Right hindlimb (tissue), 1 donor: ENCODE measurements at regions not wholly inside any gene's neighbourhood (a gene's known extent, or its start where the extent isn't known, plus 50 kb on each side); places are given as distances from the start of the nearest gene placed in this dataset.
"Not testable (repeated sequence)": the region's sequence is repeated elsewhere in the genome, so short reads cannot be mapped to it uniquely, and the experiment has no call there.

Experiments used
- DNase-seq: peaks from one replicate; pipeline ENCODE4 v3.0.0-alpha.2; 2018

DNA sequence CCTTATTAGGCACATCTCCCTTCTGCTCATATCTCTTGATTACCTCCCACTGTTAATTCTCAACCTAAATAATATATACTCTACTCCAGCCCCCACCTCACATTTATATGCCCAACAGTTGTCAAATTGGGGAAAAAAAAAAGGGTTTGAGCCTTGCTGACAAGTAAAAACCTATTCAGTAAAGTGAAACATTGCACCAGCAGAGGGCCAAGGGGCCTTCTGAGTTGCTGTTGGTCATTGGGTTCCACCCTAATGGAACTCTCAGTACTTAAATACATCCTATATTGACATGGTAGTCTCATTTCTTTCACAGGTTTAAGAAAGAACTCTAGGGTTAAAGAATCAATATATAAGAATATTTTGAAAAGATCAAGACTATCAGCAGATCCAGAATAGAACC, 362.2 kb downstream of the SMARCA1 start:
- no peak for DNase-seq

DNA sequence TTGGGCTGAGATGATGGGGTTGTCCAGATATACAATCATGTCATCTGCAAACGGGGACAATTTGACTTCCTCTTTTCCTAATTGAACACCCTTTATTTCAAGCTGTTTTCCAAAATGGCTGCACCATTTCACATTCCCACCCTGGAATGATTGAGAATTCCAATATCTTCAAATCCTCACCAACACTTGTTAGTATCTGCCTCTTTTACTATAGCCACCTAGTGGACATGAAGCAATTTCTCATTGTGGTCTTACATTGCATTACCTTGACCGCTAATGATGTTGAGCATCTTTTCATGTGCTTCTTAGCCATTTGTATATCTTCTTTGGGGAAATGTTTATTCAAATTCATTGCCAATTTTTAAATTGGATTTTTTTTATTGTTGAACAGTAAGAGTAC, 364.8 kb downstream of the SMARCA1 start:
- DNase-seq = no peak

DNA sequence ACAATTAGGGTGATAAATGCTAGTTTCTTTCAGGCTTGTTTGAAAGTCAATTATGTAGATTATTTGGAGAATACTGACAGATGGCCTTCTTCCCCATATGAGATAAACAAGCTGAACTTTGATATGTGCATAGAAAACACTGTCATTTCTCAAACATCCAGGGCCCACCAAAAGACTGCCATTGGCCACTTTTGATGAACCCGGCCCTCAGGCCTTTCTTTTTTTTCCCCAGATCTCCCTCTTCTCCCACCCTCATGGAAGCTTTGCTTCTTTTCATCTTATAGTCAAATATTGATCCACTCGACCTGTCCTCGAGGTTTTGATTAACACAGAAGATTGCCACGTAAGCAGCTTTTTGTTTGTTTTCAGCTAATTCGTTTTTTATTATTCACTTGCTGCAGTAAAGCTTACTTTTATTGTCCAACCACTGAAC, 377.4 kb downstream of the SMARCA1 start:
- DNase-seq = no peak

DNA sequence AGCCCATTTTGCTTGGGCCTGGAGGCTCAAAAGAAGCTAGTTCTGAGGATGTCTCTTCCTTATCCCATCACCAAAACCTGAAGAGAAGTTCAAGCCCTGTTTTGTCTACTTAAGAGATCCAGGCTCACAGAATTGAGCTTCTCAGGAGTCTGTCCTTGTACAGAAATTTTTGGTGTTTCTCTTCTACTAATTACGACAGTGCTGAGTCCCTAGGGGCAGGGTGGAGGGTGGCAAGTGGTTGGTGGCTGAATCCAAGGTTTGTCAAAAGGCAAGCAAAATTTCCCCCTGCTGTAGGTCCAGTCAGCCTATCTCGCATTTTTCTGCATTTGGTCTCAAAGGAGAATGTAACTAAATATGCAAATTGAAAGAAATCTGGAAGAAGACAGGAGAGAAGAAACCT, 377.9 kb downstream of the SMARCA1 start:
- no peak for DNase-seq

DNA sequence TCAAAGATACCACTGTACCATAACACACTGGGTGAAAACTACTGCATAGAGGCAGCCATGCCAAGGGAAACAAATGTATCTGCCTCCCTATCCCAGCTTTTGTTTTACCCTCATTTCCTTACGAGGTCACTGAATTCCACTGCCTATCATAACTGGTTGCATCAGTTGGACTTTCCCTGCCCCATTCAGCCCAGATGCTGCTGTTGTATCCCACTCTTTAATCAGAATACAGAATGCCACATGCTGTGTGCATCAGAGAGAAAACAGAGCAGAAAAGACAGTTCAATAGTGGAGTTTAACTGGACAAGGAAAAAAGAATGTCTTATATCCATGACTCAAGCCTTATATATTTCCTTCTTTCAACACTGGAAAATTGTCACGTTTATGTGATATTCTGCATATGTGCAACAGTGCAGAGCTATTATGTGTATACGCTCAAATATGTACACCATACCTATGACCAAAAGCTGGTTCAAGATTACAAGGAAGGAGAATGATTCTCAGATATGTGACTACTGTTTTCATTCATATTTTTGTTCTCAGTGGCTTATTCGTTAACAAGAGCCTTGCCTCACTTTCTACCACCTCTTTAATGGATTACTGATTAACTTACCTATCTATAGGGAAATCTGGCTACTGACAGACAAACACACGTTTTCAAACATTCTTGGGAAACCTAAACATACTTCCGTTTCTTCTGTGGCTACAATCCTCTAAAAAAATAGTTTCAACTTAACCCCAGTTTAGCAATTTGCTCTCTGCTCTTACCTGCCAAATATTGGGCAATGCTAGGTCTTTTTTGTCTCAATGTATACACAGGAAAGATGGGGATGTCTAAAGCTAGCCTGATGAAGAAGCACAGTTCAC, 378.9 kb downstream of the SMARCA1 start:
- no peak for DNase-seq

DNA sequence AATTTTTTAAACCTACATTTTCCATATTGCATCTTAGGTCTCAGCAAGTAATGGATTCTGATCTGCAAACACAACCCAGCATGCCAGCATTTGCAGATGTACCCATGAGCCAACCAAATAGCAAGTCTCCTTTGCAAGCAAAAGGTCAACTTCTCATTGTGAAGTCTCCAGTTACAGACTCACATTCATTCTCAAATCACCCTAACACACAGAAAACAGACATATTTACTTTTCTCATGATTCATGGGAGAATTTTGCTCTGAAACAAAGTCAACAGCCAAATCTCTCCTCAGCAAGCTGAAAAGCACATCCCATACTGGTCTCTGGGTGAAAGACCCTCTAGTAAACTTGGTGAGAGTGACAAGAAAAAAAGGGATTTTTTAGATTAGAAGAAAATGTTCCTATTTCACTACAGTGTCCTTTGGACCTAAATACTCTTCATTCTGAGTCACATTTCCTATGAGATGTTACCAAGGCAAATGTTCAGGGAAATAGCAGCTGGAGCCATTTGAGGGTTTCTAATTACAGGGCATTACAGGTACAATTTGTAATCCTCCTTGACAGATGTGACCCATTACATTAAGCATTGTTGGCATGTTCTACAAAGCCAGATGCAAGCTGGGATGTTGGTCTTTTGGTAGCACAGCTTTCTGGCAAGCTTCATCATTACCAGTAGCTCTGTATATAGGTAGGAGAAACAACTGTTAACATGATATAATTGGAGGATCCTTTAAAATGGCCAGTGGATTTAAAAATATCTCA, 383.3 kb downstream of the SMARCA1 start:
- DNase-seq = no peak

DNA sequence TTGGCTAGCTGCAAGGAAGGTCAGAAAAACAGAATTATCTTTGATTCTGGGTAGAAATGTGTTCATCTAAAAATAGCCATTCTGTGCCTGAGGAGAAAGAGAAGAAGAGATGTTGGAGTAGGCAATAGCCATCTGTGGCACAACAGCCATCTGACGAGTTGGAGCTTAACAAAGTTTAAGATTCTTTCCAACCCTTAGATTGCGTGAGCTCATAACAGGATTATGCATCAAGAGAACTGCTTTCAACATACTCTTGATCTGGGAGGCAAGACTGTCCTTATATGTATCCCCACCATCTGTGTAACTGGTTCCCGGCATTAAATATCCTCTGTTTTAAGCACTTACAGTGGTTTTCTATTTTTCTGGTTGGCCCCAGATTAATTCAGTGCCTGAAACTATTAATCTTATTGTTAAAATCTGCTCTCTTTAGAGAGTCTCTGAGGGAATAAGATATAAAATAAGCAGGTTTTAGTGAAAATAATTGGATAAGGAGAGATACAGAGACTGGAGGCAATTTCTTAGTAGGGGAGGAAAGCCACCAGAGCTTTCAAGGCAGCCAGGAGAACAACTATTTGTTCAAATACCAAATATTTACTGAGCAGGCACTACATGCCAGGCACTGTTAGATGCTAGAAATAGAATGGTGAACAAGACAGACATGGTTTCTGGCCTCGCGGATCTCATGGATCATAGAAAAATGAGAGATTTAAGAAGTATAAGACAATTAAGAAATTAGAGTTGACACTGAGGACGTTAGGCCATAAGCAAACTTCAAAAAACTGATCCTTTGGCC, 398.0 kb downstream of the SMARCA1 start:
- DNase-seq = no peak

DNA sequence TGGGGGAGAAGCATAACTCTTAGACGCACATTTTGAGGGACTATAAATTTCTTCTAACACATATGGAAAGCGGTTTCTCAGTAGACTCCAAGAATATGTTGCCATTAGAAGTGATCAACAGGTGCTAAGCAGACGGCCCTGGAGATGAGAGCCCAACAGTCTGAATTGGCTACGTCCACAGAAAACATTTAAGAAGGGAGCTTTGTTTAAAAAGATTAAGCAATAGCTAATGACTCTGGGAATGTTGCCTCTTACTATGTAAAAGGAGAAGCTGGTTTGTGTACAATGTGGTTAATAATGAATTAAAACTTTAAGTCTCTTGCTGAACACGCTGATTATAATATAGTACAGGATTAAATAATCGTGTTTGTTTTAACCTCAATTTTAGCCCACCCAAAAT, 399.5 kb downstream of the SMARCA1 start:
- no peak for DNase-seq

DNA sequence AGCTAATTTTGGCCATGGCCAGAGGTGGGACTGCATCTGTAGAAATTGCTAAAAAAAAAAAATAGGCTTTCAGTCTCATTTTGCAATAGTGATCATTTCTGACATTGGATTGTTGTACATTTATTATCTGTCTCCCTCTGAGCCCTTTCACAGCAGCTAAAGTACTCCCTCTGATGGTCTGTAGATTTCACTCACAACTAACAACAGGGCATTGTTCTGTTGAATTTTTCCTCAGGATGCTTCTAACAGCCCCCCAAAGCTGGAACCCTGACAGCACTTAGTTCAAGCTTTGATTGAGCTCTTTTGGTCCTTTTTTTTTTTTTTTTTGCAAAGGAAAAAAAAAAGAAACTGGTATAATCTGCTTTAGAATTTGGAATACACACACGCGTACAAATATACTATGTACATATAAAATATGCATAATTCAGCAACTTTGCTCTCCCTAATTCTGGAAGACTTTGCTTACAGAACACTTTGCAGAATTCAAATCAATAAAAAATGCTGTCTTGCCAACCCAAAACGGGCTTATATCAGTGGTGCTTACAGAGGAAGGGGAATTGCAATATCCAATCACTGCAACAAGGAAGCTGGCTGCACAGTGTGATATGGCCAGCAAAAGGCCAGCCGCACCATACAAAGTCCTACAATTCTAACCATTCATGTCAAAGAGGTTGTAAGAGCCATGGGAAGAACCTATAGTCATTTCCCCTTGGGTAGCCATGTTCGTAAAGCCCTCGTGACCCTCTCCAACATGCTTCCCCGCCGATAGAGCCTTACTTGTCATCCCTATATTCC, 406.4 kb downstream of the SMARCA1 start:
- DNase-seq = no peak

DNA sequence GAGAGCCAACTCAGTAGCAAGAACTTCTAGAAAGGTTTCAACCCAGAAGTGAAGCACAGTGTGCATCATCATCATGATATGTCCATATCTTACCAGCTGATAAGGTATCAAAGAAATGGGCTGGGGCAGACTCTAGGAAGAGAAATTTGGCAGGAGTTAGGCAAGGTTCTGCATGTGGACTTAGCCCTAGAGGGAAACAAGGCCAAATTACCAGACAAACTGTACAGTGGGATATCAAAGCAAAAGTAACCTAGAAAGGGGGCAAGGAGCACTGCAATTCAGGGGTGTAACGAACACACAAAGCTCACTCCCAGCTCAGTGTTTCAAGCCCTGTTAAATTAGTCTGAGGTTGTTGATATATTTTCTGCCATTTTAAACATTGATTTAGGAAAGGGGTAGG, 407.4 kb downstream of the SMARCA1 start:
- DNase-seq = no peak

DNA sequence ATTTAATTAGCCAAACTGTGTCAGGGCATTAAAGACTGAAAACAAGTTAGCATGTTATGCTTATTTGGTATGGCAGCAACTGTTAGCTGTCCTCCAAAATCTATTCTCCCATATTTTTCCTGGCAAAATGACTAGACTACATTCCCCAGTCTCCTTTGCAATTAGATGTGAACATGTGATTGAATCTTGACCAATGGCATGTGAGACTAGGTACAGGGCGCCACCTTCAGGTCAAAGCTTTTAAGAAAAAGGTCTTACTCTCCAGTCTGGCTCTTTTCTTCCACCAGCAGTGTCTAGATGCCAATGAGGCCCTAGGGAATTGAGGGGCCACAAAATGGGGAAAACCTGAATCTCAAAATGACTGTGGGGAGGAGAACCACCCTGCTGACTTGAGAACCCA, 408.2 kb downstream of the SMARCA1 start:
- no peak for DNase-seq

DNA sequence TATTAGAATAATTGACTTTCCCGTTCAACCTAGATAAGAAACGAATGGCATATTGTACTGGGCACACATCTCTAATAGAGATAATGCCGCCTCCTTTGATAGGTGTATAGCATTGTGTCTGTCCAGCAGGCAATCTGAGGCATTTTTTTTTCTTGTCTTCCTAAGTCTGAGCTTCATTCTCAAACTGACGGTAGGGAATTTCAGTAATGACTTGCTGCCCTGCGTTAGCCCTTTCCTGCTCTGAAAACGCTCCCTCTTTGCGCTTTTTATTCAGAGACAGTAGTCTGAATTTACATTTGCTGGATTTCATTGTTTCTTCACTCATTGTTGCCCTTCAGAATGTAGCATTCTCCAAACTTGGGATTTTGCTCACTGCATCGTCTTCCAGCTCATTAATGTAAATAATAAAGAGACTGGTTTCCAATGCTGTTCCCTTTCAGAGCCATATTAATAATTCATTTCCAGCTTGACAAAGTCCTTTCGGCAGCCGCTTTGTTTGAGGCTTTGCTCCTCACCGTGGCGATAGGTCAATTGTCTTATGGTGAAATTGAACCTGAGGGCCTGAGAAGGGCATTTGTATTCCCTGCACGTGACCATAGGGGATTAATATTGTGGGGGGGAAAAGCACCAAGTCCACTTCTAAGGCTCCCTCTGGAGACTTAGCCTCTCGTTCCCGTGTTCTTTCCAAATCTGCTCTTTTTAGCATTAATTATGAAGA, 412.1 kb downstream of the SMARCA1 start:
- no peak for DNase-seq

DNA sequence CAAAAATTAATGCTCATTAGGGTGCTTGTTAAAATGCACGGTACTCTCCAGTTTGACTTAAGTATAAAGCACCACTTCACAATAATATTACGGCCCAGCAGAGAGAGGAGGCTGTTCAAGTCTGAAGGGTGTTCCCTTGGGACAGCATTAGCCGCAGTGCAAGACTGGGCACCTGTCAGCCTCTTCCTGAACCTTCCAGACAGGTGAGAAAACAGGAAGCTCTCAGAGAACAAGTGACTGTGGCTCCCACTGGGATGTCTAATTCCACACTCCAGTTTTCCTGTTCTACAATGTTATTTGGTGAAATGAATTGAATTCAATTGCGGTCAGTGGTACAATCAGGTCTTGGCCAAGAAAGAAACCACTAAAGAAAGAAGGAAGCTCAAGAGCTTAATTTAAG, 414.4 kb downstream of the SMARCA1 start:
- no peak for DNase-seq

DNA sequence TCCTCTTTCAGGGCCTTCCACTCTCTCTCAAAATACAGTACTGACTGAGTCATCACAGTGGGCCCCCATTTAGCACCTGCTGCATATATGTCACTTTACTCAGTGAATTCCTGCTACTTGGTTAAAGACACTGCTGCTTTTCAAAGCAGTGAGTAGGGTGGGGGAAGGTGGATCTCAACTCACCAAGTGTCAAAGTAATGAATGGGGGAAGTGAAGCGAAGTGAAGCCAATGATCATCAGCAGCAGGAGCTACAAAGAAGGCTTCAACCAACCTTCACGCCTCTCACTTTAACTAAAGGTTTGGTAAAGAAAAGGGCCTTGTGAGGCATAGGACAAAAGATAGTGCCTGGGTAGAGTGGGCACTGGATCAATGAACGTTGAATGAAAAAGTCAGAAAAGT, 424.1 kb downstream of the SMARCA1 start:
- no peak for DNase-seq

DNA sequence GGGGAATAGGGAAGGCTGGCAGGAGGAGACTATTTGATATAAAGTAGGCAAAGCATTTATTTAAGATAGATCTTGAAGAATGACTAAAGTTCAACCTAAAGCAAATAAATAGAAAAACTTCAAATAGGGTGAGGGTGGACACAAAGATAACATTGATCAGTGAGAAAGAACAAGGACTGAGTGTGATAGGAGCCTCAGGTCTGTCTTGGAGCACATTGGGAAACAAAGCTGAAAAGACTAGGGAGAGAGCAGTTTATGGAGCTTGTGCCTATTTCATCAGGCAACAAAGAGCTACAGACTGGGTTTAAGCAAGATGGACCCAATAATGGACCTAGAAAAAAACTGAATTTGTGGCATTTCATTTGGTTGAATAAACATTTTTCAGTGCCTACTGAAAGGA, 425.6 kb downstream of the SMARCA1 start:
- DNase-seq = no peak

DNA sequence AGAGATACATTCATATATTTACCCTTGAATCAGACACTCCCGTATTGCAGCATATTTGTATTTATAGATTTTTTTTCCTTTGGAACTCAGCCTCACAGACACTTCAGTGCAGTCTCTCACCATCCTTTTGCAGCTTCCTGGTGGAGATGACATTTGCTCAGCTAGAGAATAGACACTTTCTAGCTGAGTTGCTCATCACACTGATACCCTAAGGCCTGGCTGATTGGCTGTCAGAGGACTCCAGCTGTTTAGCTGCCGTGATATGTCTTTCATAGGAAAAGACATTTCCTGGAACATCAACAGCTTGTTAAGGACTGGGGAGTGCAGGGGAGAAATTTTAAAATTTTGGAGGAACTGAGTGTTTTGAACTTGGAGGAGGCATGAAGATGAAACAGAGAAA, 429.6 kb downstream of the SMARCA1 start:
- DNase-seq = no peak

DNA sequence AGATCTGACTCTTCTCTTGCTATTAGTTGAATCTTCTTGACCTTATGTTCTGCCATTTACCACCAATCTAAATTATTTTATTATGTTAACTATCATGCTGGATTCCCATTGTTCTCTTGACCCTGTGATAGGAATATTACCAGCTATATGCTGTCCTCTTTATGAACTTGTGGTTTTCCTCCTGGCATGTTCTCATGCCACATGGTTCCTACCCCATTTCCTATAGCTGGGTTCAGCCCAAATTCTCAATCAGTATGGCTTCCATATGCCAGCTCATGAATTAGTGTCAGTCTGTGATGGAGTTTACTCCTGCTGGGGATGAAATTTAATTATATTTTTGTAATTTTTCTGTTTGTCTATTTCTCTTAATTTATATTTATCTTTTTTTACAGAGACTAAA, 430.5 kb downstream of the SMARCA1 start:
- DNase-seq = no peak

DNA sequence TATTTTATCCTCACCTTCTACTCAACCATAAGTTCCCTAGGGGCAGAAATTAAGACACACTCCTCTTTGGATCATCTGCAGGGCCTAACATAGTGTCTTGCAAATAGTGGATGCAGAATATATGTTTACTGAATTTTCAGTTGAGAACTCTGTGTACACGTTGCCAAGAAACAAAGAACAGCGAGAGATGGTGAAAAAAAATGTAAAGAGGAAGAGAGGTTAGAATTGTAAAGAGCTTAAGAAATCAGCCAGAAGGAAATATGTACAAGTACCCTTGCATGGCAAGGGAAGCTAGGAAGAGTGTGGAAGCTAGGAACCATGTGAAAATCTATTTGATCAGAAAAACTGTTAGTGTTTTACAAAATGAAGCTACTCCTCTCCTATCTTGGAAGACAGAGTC, 431.0 kb downstream of the SMARCA1 start:
- DNase-seq = no peak

DNA sequence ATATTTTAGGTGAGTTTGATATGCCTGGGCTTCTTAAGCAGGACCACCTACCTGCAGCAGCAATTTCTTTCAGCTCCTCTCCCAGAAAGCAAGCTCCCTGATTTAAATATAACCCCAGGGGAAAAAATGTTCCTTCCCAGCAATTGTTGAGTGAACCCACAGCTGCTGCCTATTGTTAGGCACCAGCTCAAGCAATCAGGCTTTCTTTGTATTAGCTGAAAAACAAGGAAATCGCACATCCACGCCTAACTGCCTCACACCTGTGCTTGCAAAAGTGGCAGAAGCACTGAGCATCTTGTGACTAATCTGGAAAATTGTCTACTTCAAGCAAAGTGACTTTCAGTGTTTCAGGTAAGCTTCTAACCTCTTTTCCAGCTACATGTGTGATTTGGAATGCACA, 432.2 kb downstream of the SMARCA1 start:
- no peak for DNase-seq

DNA sequence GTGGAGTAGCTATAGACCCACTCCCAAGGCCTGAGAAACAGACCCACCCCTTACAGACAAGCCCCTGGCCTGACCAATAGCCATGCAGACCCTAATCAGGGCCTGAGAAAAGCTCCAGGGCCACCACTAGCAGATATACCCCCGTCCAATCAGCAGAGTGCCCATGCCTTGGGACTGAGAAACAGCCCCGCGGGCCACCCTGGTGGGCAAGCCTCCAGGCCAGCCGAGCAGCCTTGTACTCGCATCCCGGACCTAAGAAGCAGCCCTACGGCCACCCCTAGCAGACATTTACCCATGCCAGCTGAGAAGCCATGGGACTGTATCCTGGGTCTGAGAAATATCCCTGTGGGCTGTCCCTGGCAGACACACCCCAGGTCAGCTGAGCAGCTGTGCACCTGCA, 436.5 kb downstream of the SMARCA1 start:
- DNase-seq = no peak

DNA sequence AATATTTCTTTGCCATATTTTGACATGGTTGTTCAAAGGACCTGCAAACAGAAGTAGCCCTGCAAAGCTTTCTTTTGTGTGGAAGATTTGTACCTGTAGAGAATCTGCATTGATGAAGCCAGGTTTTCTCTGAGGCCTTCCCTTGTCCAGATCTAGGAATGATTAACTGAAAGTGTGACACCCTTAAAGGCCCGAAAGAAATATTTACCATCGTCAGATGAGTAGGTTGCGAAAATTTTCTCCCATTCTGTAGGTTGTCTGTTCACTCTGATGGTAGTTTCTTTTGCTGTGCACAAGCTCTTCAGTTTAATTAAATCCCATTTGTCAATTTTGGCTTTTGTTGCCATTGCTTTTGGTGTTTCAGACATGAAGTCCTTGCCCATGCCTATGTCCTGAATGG, 439.0 kb downstream of the SMARCA1 start:
- DNase-seq = not testable (repeated sequence)
